ENCODE measurements at regions not wholly inside any gene's neighbourhood (a gene's known extent, or its start where the extent isn't known, plus 50 kb on each side); places are given as distances from the start of the nearest gene placed in this dataset.

DNA sequence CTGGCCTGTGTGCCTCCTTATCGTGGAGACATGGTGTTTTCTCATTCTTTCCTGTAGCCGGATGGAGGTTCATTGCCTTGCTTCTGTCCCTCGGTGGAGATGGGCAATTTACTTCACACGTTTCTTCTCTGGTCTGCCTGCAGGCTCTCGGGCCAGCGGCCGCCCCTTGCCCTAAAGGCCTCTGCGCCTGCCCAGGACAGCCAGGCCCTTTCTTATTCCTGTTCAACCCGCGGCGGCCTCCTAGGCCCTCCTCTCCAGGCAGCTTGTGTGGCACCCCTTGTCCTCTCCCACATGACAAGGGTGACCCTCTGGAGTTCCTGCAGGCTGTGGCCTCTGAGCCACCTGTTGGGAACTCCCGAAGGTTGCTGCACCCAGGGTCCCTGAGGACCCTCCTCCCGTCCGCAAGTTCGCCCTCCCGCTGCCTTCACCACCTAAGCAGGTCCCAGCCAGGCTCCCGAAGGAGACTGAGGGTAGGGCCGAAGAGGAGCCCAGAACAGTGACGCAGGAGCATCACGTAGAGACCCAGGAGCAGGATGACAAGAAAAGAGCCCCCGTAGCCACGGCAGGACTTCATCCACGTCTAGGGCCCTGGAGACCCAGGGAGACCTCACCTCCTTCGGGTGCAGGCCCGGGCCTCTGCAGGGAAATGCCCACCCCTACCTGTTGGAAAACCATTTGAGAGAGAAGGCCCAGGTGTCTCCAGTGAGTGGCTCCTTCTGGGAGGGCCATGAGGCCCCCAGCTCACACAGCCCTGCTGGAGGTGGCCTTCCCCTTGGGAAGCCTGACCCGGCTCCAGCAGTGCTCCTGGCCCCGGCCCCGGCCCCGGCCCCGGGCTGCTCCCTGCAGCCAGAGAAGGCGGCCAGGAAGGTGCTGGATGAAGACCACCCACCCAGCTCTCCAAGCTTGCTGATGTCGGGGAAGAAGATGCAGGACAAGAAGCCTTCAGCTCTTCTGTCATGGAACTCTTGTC is 291.4 kb downstream of the TLE4 start:
- H3K9me3 ChIP-seq (ENCODE audit: control insufficient read depth in 2 of 2, low read length in 2 of 2): peaks cover 0 to 8% of the 10 kb centered on the region in 2 experiments
- Mint-ChIP-seq H3K27me3 (no peaks in the 10 kb centered on the region), H3K9me3 (peaks cover 0 to 21% (median 3%) of the 10 kb centered on the region in 7 donors), H3K36me3 (peaks cover 4% of the 10 kb centered on the region), H3K4me1 (peaks cover 0 to 34% (median 8%) of the 10 kb centered on the region in 4 donors), H3K27ac (no peak overlapping the region), H3K4me3 (no peak overlapping the region)
- no peaks in the 10 kb centered on the region for H3K36me3 ChIP-seq (ENCODE audit: control insufficient read depth, insufficient read depth, low read length)
- DNase-seq (no peak), ATAC-seq (ENCODE audit: low read depth in 2 of 2) (no peak)
- no peak overlapping the region for H3K4me3 ChIP-seq (ENCODE audit: low read depth, low read length)
- H3K27me3 ChIP-seq (ENCODE audit: control insufficient read depth, insufficient read depth, low read length): no peaks in the 10 kb centered on the region
- no peak overlapping the region for H3K27ac ChIP-seq (ENCODE audit: insufficient read depth, low read length, poor library complexity, severe bottlenecking)
- peaks cover 7% of the 10 kb centered on the region for H3K4me1 ChIP-seq (ENCODE audit: control insufficient read depth, insufficient read depth, low read length, poor library complexity, severe bottlenecking)

DNA sequence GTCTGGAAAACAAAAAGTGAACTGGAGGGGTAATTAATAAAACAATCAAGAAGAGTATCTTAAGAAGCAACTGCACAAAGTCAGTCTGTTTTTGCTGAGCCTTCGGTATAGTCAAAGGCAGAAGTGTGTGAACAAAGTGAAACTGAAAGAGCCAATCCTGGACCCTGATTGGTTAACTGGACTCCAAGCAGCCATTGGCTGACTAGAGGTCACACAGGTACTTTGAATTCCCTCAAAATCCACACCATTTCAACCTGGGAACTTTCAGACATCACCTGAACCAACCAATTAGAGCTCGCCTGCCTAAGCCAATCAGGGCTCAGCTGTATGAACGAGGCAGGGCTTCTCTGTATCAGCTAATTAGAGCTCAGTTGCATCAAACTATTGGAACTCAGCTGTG is 286.7 kb downstream of the TLE4 start:
- Mint-ChIP-seq H3K36me3 (peaks cover 4% of the 10 kb centered on the region), H3K27me3 (no peaks in the 10 kb centered on the region), H3K27ac (peak overlapping the region; percentile 47 to 75 (median 71)), H3K4me1 (peaks cover 0 to 19% (median 2%) of the 10 kb centered on the region in 4 donors), H3K4me3 (peak overlapping the region in 3 of 4 donors; percentile 64 to 81 (median 65)), H3K9me3 (peaks cover 0 to 16% (median 0%) of the 10 kb centered on the region in 7 donors)
- Histone ChIP-seq H3K4me1 (ENCODE audit: control insufficient read depth, insufficient read depth, low read length, poor library complexity, severe bottlenecking) (no peaks in the 10 kb centered on the region), H3K9me3 (ENCODE audit: control insufficient read depth in 2 of 2, low read length in 2 of 2) (peaks cover 0 to 8% of the 10 kb centered on the region in 2 experiments), H3K36me3 (ENCODE audit: control insufficient read depth, insufficient read depth, low read length) (no peaks in the 10 kb centered on the region), H3K4me3 (ENCODE audit: low read depth, low read length) (peak overlapping the region; percentile 71), H3K27ac (ENCODE audit: insufficient read depth, low read length, poor library complexity, severe bottlenecking) (no peak overlapping the region), H3K27me3 (ENCODE audit: control insufficient read depth, insufficient read depth, low read length) (no peaks in the 10 kb centered on the region)
- peak in 2 of 3 donors; percentile 16 to 64 for DNase-seq
- peak in 1 of 2 donors; percentile 56 for ATAC-seq (ENCODE audit: low read depth in 2 of 2)

DNA sequence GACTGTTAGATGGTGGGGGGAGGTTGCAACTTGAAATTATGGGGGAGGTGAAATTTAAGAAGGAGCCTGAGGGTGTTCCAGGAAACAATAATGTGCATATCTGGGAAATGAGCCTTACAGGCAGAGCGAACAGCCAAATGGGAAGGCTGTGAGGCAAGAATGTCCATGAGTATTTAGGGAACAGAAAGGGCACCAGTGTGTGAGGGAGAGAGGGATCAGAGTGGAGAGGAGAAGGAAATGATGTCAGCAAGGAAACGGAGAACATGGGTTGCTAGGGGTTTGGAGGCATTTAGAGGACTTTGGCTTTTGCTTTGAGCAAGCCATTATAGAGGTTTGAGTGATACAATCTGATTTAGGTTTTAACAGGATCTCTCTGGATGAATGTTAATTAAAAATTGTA is 285.4 kb downstream of the TLE4 start:
- Mint-ChIP-seq H3K9me3 (peaks cover 0 to 9% (median 0%) of the 10 kb centered on the region in 7 donors), H3K4me3 (peak overlapping the region in 1 of 4 donors; percentile 48), H3K27me3 (no peaks in the 10 kb centered on the region), H3K36me3 (no peaks in the 10 kb centered on the region), H3K27ac (peak overlapping the region in 2 of 3 donors; percentile 29 to 84), H3K4me1 (peaks cover 0 to 19% (median 2%) of the 10 kb centered on the region in 4 donors)
- DNase-seq (no peak), ATAC-seq (ENCODE audit: low read depth in 2 of 2) (no peak)
- no peaks in the 10 kb centered on the region for H3K27me3 ChIP-seq (ENCODE audit: control insufficient read depth, insufficient read depth, low read length)
- H3K9me3 ChIP-seq (ENCODE audit: control insufficient read depth in 2 of 2, low read length in 2 of 2): peaks cover 0 to 4% of the 10 kb centered on the region in 2 experiments
- H3K27ac ChIP-seq (ENCODE audit: insufficient read depth, low read length, poor library complexity, severe bottlenecking): no peak overlapping the region
- no peak overlapping the region for H3K4me3 ChIP-seq (ENCODE audit: low read depth, low read length)
- H3K36me3 ChIP-seq (ENCODE audit: control insufficient read depth, insufficient read depth, low read length): no peaks in the 10 kb centered on the region
- H3K4me1 ChIP-seq (ENCODE audit: control insufficient read depth, insufficient read depth, low read length, poor library complexity, severe bottlenecking): no peaks in the 10 kb centered on the region

DNA sequence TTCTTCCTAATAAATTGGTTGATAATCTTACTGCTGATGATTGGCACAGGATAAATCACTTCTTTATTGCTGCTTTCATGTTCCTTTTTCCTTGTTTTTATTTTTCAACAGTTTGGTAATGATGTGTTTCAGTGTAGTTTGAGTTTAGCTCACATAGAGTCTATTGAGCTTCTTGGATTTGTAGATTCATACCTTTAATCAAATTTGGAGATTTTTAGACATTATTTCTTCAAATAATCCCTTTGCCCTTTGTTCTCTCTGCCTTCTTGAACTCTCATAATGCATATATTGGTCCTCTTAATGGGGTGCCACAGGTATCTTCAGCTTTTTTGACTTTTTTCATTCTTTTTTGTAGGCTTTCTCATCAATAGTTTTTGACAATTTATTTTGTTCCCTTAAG is 275.3 kb downstream of the TLE4 start:
- H3K36me3 Mint-ChIP-seq: no peaks in the 10 kb centered on the region
- no peak for ATAC-seq (ENCODE audit: low read depth in 2 of 2)

DNA sequence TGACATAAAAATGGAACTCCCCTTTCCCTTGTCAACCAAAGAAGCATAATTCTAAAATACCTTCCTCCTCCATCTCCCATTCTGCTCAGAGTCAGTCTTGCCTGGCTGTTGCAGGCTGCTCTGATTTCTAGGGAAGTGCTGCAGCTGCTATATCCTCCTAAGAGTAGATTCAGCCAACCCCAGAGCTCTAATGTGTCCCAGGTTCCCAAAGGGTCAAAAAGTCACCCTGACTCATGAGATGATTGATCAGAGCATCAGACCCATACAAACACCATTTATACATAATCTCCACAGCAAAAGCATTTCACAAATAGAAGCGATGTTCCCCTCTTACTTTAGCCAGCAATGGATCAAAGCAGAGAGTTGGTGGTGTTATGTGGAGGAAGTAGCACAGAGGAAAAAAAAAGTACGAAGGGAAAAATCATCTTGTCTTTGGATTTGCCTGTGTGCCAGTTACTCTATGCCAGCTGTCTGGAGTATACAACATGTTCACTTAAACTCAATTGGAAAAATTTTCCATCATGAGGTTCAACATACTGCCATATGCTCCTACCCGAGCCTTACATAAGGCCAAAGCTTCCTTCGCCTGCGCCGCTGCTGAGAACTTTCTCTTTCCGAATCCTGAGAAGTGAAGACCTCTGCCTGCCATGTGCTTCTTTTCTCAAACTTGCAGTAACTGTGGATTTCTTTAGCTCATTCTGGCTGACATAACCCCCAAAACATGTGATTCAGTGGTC is 258.0 kb downstream of the TLE4 start:
- Mint-ChIP-seq H3K27me3 (no peaks in the 10 kb centered on the region), H3K4me1 (peaks cover 0 to under 1% (median 0%) of the 10 kb centered on the region in 4 donors), H3K36me3 (no peaks in the 10 kb centered on the region), H3K27ac (peak overlapping the region in 1 of 3 donors; percentile 10), H3K4me3 (no peak overlapping the region), H3K9me3 (no peaks in the 10 kb centered on the region)
- Histone ChIP-seq H3K36me3 (ENCODE audit: control insufficient read depth, insufficient read depth, low read length) (no peaks in the 10 kb centered on the region), H3K4me3 (ENCODE audit: low read depth, low read length) (no peak overlapping the region), H3K27ac (ENCODE audit: insufficient read depth, low read length, poor library complexity, severe bottlenecking) (no peak overlapping the region), H3K27me3 (ENCODE audit: control insufficient read depth, insufficient read depth, low read length) (no peaks in the 10 kb centered on the region), H3K4me1 (ENCODE audit: control insufficient read depth, insufficient read depth, low read length, poor library complexity, severe bottlenecking) (no peaks in the 10 kb centered on the region), H3K9me3 (ENCODE audit: control insufficient read depth in 2 of 2, low read length in 2 of 2) (no peaks in the 10 kb centered on the region)
- DNase-seq (no peak), ATAC-seq (ENCODE audit: low read depth in 2 of 2) (no peak)

More for the DNA sequence above, 275.3 kb downstream of the TLE4 start:
- Histone ChIP-seq H3K27me3 (ENCODE audit: control insufficient read depth, insufficient read depth, low read length) (no peaks in the 10 kb centered on the region), H3K27ac (ENCODE audit: insufficient read depth, low read length, poor library complexity, severe bottlenecking) (no peak overlapping the region), H3K4me1 (ENCODE audit: control insufficient read depth, insufficient read depth, low read length, poor library complexity, severe bottlenecking) (no peaks in the 10 kb centered on the region), H3K36me3 (ENCODE audit: control insufficient read depth, insufficient read depth, low read length) (no peaks in the 10 kb centered on the region), H3K9me3 (ENCODE audit: control insufficient read depth in 2 of 2, low read length in 2 of 2) (peaks cover 6 to 8% of the 10 kb centered on the region in 2 experiments), H3K4me3 (ENCODE audit: low read depth, low read length) (no peak overlapping the region)
- H3K4me1 Mint-ChIP-seq: peaks cover 0 to 4% (median 0%) of the 10 kb centered on the region in 4 donors
- no peak overlapping the region for H3K4me3 Mint-ChIP-seq
- no peak for DNase-seq
- H3K27me3 Mint-ChIP-seq: peaks cover 4% of the 10 kb centered on the region
- H3K9me3 Mint-ChIP-seq: peaks cover 4 to 23% (median 10%) of the 10 kb centered on the region in 7 donors
- H3K27ac Mint-ChIP-seq: no peak overlapping the region

DNA sequence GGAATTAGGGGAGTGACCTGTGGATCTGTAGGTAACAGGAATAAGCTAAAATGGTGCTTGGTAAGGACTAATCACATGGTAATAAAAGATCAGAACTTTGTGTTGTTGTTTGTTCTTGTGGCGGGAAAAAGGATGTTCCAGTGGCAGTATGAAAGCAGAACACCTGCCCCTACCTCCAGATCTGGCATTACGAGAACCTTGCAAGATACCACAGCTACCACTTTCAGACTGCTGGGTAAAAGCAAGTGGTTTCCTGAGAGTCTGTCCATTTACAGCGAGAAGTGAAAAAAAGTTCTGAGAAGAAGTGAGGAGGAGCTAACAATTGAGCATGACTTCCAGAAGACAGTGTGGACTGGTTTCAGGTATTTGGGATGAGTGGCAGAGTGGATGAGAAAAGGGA is 252.5 kb downstream of the TLE4 start:
- Histone ChIP-seq H3K27me3 (ENCODE audit: control insufficient read depth, insufficient read depth, low read length) (no peaks in the 10 kb centered on the region), H3K9me3 (ENCODE audit: control insufficient read depth in 2 of 2, low read length in 2 of 2) (no peaks in the 10 kb centered on the region), H3K4me1 (ENCODE audit: control insufficient read depth, insufficient read depth, low read length, poor library complexity, severe bottlenecking) (no peaks in the 10 kb centered on the region), H3K27ac (ENCODE audit: insufficient read depth, low read length, poor library complexity, severe bottlenecking) (no peak overlapping the region), H3K4me3 (ENCODE audit: low read depth, low read length) (no peak overlapping the region), H3K36me3 (ENCODE audit: control insufficient read depth, insufficient read depth, low read length) (no peaks in the 10 kb centered on the region)
- H3K27me3 Mint-ChIP-seq: no peaks in the 10 kb centered on the region
- H3K4me1 Mint-ChIP-seq: peaks cover 0 to 14% (median 0%) of the 10 kb centered on the region in 4 donors
- peaks cover 10% of the 10 kb centered on the region for H3K36me3 Mint-ChIP-seq
- H3K4me3 Mint-ChIP-seq: peak overlapping the region in 1 of 4 donors; percentile 1
- DNase-seq (peak in 1 of 3 donors; percentile 24), ATAC-seq (ENCODE audit: low read depth in 2 of 2) (no peak)
- peaks cover 0 to 6% (median 0%) of the 10 kb centered on the region in 7 donors for H3K9me3 Mint-ChIP-seq
- H3K27ac Mint-ChIP-seq: peak overlapping the region in 1 of 3 donors; percentile 17

DNA sequence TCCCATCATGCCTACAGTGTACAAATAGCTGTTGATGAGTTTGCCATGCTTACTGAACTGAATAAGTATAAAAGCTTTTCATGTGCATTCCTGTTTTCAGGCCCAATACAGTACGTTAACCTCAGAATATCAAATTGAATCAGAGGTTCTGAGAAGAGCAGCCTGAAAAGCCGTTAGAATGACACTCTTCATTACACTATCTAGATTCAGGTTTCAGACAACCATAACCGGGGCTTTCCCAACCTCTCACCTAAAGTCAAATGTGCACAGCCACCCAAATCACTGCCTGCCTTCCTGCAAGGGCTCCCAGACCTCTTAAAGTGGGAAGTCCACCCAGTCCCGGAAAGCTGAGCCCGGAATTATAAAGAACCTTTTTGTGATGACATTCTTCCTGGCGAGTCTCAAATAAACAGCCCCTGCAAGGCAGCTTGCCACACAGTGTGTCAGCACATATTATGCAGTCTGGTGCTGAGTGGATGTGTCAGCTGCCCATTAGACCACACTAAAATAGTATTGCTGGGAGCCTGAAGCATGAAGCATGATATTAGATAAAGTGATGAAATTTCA is 245.8 kb downstream of the TLE4 start:
- no peak overlapping the region for H3K27ac ChIP-seq (ENCODE audit: insufficient read depth, low read length, poor library complexity, severe bottlenecking)
- H3K9me3 Mint-ChIP-seq: peaks cover 0 to 4% (median 0%) of the 10 kb centered on the region in 7 donors
- no peaks in the 10 kb centered on the region for H3K9me3 ChIP-seq (ENCODE audit: control insufficient read depth in 2 of 2, low read length in 2 of 2)
- H3K4me1 Mint-ChIP-seq: peaks cover 2 to 42% (median 21%) of the 10 kb centered on the region in 4 donors
- H3K27me3 Mint-ChIP-seq: no peaks in the 10 kb centered on the region
- H3K36me3 Mint-ChIP-seq: peaks cover 3% of the 10 kb centered on the region
- H3K27ac Mint-ChIP-seq: peak overlapping the region in 1 of 3 donors; percentile 15
- H3K4me3 Mint-ChIP-seq: peak overlapping the region in 1 of 4 donors; percentile 57
- ATAC-seq (ENCODE audit: low read depth in 2 of 2) (peak in 1 of 2 donors; percentile 37), DNase-seq (peak in 1 of 3 donors; percentile 43)
- peaks cover 10% of the 10 kb centered on the region for H3K4me1 ChIP-seq (ENCODE audit: control insufficient read depth, insufficient read depth, low read length, poor library complexity, severe bottlenecking)
- no peaks in the 10 kb centered on the region for H3K27me3 ChIP-seq (ENCODE audit: control insufficient read depth, insufficient read depth, low read length)
- H3K4me3 ChIP-seq (ENCODE audit: low read depth, low read length): no peak overlapping the region
- H3K36me3 ChIP-seq (ENCODE audit: control insufficient read depth, insufficient read depth, low read length): no peaks in the 10 kb centered on the region

Measured in CD4-positive, CD25-positive, alpha-beta regulatory T cell (primary cell).